Activated B cell treated with CpG ODN at 0.5 μM for 24 hours (primary cell): ENCODE measurements at regions not wholly inside any gene's neighbourhood (a gene's known extent, or its start where the extent isn't known, plus 50 kb on each side); places are given as distances from the start of the nearest gene placed in this dataset.

Experiments used
- ATAC-seq: fragments of 200-7000 bp; cut with Tn5 transposase; one replicate; pipeline ENCODE4 v1.10.0; 2021; ENCODE audit warnings: low read depth, mild to moderate bottlenecking, moderate library complexity
- CTCF ChIA-PET: fragments of 350-600 bp; sonication (Branson Sonifier 250); formaldehyde crosslinking; loops from one replicate; lab custom pipeline; 2021; ENCODE audit warnings: antibody characterized with exemption; lab: Charles Lee
- POLR2A ChIA-PET: fragments of 350-600 bp; sonication (Branson Sonifier 250); formaldehyde crosslinking; loops from one replicate; lab custom pipeline; 2021; ENCODE audit warnings: antibody characterized with exemption; lab: Charles Lee
- DNase-seq: peaks from one replicate; pipeline ENCODE4 v3.0.0; 2022
- H3K27ac Mint-ChIP-seq: one replicate; pipeline ENCODE4 v1.8.0; 2020; ENCODE audit warnings: mixed read lengths
- H3K27me3 Mint-ChIP-seq: one replicate; pipeline ENCODE4 v1.8.0; 2021; ENCODE audit warnings: mixed read lengths
- H3K36me3 Mint-ChIP-seq: one replicate; pipeline ENCODE4 v1.8.0; 2021; ENCODE audit warnings: low read depth, mixed read lengths
- H3K4me1 Mint-ChIP-seq: one replicate; pipeline ENCODE4 v1.8.0; 2021; ENCODE audit warnings: mixed read lengths
- H3K4me3 Mint-ChIP-seq: one replicate; pipeline ENCODE4 v1.8.0; 2020; ENCODE audit warnings: mild to moderate bottlenecking, mixed read lengths
- H3K9me3 Mint-ChIP-seq: one replicate; pipeline ENCODE4 v1.8.0; 2020; ENCODE audit warnings: mixed read lengths
- intact Hi-C: fragments of 100-400 bp; cut with micrococcal nuclease; formaldehyde crosslinking; loops from one replicate; pipeline ENCODE4 v1.15.1; 2024
- TF ChIP-seq, protein P1 (sequence below): fragments of 200-600 bp; IDR thresholded peaks from one replicate; pipeline ENCODE4 v1.8.0; 2022; ENCODE audit warnings: antibody characterized with exemption, mild to moderate bottlenecking

DNA sequence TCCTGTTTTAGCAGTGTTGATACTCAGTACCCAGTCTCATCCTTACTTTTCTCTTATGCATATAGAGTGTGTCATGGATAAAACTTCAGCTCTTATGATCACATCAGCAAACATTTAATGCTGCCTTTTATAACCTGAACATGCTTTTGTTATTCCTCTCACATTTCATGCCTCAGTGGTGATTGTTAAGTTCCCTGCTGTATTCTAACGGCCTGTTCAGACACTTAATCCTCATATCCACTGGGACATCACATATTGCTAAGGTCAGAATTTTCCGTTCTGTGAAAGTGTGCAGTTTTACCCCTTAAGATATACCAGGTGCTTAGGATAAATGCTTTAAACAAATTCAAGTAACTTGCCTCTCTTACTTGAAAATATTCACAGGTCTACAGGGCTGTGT lies 268.7 kb upstream of the SEL1L start:
- Mint-ChIP-seq H3K4me1 (no peaks in the 10 kb centered on the region), H3K27me3 (no peaks in the 10 kb centered on the region), H3K4me3 (no peak overlapping the region), H3K27ac (no peak overlapping the region), H3K9me3 (no peaks in the 10 kb centered on the region), H3K36me3 (no peaks in the 10 kb centered on the region)
- ChIA-PET POLR2A (no interaction called here), CTCF (no interaction called here)
- no peak for DNase-seq
- no peak for ATAC-seq
- TF ChIP-seq, protein P1, sequence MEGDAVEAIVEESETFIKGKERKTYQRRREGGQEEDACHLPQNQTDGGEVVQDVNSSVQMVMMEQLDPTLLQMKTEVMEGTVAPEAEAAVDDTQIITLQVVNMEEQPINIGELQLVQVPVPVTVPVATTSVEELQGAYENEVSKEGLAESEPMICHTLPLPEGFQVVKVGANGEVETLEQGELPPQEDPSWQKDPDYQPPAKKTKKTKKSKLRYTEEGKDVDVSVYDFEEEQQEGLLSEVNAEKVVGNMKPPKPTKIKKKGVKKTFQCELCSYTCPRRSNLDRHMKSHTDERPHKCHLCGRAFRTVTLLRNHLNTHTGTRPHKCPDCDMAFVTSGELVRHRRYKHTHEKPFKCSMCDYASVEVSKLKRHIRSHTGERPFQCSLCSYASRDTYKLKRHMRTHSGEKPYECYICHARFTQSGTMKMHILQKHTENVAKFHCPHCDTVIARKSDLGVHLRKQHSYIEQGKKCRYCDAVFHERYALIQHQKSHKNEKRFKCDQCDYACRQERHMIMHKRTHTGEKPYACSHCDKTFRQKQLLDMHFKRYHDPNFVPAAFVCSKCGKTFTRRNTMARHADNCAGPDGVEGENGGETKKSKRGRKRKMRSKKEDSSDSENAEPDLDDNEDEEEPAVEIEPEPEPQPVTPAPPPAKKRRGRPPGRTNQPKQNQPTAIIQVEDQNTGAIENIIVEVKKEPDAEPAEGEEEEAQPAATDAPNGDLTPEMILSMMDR, result no peak
- intact Hi-C loops, result no loop called here

- no peak for ATAC-seq
- Mint-ChIP-seq H3K9me3 (peaks cover 4% of the 10 kb centered on the region), H3K36me3 (no peaks in the 10 kb centered on the region), H3K27me3 (no peaks in the 10 kb centered on the region), H3K4me3 (no peak overlapping the region), H3K4me1 (no peaks in the 10 kb centered on the region), H3K27ac (no peak overlapping the region)
- TF ChIP-seq, protein P1, result no peak
- intact Hi-C loops, result no loop called here
- ChIA-PET POLR2A (no interaction called here), CTCF (no interaction called here)
- DNase-seq, result no peak
These were observed 272.1 kb upstream of the SEL1L start for GRCh38 chr14:81805785-81806184.

GRCh38 chr14:81811705-81812269 lies 278.1 kb upstream of the SEL1L start:
- intact Hi-C loops, result no loop called here
- Mint-ChIP-seq H3K9me3 (peaks cover 4% of the 10 kb centered on the region), H3K27me3 (no peaks in the 10 kb centered on the region), H3K4me3 (no peak overlapping the region), H3K27ac (no peak overlapping the region), H3K36me3 (no peaks in the 10 kb centered on the region), H3K4me1 (no peaks in the 10 kb centered on the region)
- DNase-seq (no peak), ATAC-seq (no peak)
- TF ChIP-seq, protein P1, result no peak
- POLR2A ChIA-PET, result no interaction called here
- CTCF ChIA-PET, result no interaction called here

DNA sequence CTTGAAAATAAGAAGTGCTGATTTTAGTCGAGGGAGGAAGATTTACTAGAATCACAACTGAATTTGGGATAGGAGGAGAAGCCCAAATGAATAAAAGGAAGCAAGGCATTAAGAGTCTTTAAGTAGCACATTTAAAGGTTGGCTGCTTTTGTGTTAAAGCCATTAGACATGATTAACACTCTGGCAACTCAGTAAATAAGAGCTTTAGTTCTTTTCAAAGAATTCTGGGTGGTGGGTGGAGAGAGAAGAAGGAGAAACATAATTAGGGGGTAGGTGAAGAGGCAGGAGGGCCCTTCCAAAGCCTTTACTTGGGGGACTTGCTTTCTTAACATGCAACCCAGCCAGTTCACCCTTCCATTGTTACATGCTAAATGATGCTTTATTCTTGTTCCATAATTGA lies 284.6 kb upstream of the SEL1L start:
- intact Hi-C loops, result no loop called here
- no peaks in the 10 kb centered on the region for H3K36me3 Mint-ChIP-seq
- ChIA-PET CTCF (no interaction called here), POLR2A (no interaction called here)
- H3K27me3 Mint-ChIP-seq, result no peaks in the 10 kb centered on the region
- H3K9me3 Mint-ChIP-seq, result no peaks in the 10 kb centered on the region
- ATAC-seq, result no peak
- H3K4me1 Mint-ChIP-seq, result no peaks in the 10 kb centered on the region
- no peak overlapping the region for H3K27ac Mint-ChIP-seq
- no peak overlapping the region for H3K4me3 Mint-ChIP-seq
- DNase-seq, result no peak
- TF ChIP-seq, protein P1, result no peak

DNA sequence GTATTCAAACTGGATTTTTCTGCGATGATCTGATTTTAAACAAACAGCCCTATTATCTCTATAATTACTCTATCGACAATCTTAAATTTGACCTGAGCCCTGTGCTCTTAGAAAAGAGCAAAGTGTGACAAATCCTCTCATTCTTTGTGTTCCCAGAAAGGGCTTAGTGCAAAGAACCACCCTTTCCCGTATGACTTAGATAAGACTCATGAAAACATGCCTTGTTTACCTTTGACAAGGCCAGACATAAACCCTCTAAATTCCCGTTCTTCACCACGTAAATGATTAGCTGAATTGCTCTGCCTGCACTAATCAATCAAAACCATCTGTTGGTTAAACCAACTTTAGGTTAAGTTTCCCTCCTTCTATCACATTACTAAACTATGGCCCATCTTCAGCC lies 285.7 kb upstream of the SEL1L start:
- ATAC-seq (no peak), DNase-seq (no peak)
- POLR2A ChIA-PET, result no interaction called here

More for the DNA sequence above, 285.7 kb upstream of the SEL1L start:
- H3K36me3 Mint-ChIP-seq, result no peaks in the 10 kb centered on the region
- TF ChIP-seq, protein P1, result no peak
- no peaks in the 10 kb centered on the region for H3K27me3 Mint-ChIP-seq
- H3K4me1 Mint-ChIP-seq, result no peaks in the 10 kb centered on the region
- no peak overlapping the region for H3K4me3 Mint-ChIP-seq
- no peaks in the 10 kb centered on the region for H3K9me3 Mint-ChIP-seq
- CTCF ChIA-PET, result no interaction called here
- H3K27ac Mint-ChIP-seq, result no peak overlapping the region
- intact Hi-C loops, result no loop called here
